ENCODE measurements at regions not wholly inside any gene's neighbourhood (a gene's known extent, or its start where the extent isn't known, plus 50 kb on each side); places are given as distances from the start of the nearest gene placed in this dataset.

DNA sequence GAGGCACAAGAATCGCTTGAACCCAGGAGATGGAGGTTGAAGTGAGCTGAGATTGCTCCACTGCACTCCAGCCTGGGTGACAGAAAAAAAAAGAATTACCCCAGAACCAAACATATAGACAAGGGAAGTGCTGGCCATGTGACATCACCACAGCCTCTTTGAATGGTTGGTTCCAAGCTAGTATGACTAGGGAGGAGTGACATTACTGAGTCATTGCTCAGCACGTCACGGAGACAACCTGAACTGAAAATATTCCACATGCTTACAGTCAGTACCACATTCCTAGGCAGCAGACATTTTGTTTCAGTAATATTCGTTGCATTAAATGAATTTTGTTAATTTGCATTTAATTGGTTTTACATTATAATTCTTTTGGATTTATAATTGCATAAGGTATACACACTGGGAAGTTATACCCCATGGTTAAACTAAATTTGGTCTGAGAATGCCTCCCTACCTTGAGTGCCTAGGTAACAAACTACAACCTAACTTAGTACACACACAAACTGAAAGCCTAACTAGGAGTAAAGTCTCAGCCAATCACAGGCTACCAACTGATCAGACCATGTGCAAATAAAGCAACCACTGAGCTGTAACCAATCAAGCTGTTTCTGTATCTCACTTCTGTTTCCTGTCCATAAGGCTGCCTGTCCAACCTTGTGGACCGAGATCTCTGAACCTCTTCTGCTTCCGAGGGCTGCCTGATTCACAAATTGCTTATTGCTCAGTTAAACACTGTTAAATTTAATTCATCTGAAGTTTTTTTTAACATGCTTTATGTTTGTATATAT is 164.4 kb downstream of the CAND1 start:
- TF ChIP-seq CTCF (conservative IDR thresholded peaks at IDR 0.05 in 1 of 2, IDR thresholded peaks at IDR 0.05 in 1 of 2; ENCODE audit: extremely low read depth in 1 of 2, insufficient read depth in 1 of 2, low read depth in 1 of 2, low read length in 2 of 2) (no peak), EZH2 (IDR thresholded peaks at IDR 0.05; ENCODE audit: borderline replicate concordance, low read length) (no peak)
